ENCODE measurements at regions not wholly inside any gene's neighbourhood (a gene's known extent, or its start where the extent isn't known, plus 50 kb on each side); places are given as distances from the start of the nearest gene placed in this dataset.

DNA sequence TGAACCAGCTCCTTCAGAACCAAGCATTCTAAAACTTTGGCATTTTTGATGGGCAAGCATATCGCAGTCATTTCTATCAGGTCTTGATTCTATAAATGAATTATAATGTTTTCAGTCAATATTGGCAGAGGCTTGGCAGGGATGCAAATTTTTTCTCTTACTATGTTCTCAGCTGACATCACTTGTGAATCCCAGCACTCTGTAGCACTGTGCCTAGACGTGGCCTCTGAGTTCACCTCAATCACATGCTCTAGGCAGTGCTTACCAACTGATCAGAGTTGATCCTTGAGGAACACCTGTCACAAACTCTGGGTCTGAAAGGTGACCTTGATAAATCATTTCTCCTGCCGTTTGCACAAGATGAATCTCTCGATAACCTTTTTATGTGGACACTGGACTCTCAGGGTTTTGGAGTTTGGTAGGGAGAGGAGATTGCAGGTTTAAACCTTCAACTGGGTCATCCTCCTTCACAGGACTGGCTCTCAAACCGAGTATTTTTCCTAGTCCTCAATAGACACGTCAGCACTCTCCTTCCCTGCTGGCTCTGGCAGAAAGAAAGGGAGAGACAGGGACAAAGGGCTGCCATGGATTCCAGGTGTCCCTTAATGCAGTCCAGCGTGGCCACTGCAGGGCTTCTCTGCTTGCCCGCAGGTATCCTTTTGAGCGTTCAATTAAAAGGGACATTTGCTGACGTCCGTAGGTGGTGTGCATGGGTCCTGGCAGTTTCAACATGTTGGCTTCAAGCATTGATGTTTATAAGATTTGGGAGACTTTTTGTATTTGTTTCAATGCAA is 222.3 kb upstream of the CMC1 start:
- Histone ChIP-seq H3K36me3 (ENCODE audit: control insufficient read depth in 2 of 2, extremely low read depth in 1 of 2, insufficient read depth in 2 of 2, low read length in 2 of 2) (no peaks in the 10 kb centered on the region), H3K27ac (ENCODE audit: insufficient read depth, low read depth, low read length) (no peak overlapping the region), H3K9me3 (replicated peaks; ENCODE audit: control insufficient read depth, insufficient read depth, low read length) (no peaks in the 10 kb centered on the region), H3K4me2 (ENCODE audit: insufficient read depth, low read length) (no peak overlapping the region), H3K4me1 (ENCODE audit: control insufficient read depth, extremely low read depth, insufficient read depth, low read length) (no peaks in the 10 kb centered on the region), H3K9me1 (replicated peaks; ENCODE audit: control insufficient read depth, extremely low read depth, insufficient read depth, low read length) (no peaks in the 10 kb centered on the region), H4K20me1 (replicated peaks; ENCODE audit: control insufficient read depth, extremely low read depth, insufficient read depth, low read length) (no peaks in the 10 kb centered on the region), H3K4me3 (replicated peaks in 1 of 3; ENCODE audit: insufficient read depth in 1 of 3, low read depth in 1 of 3, low read length in 3 of 3) (no peak overlapping the region), H3K27me3 (ENCODE audit: control insufficient read depth in 2 of 2, insufficient read depth in 2 of 2, low read length in 2 of 2) (no peaks in the 10 kb centered on the region), H3K79me2 (ENCODE audit: control insufficient read depth, insufficient read depth, low read length) (no peaks in the 10 kb centered on the region), H3K9ac (replicated peaks; ENCODE audit: extremely low read depth, insufficient read depth, low read length) (no peak overlapping the region), H2AFZ (ENCODE audit: low read depth, low read length) (no peak overlapping the region)
- no peak for DNase-seq (ENCODE audit: low read depth, low spot score)
- BruUV-seq (replicated peaks): no TSS peak
- ChIA-PET CTCF (no interaction called here), POLR2A (no interaction called here)
- intact Hi-C loops (cut with micrococcal nuclease): no loop called here
- dilution Hi-C loops (cut with MboI; ENCODE audit: extremely low pct_ligation_motif_present, low sequenced_read_pairs): no loop called here
- no peak for FAIRE-seq
- TF ChIP-seq, protein P1, sequence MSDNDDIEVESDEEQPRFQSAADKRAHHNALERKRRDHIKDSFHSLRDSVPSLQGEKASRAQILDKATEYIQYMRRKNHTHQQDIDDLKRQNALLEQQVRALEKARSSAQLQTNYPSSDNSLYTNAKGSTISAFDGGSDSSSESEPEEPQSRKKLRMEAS (IDR thresholded peaks at IDR 0.05; ENCODE audit: insufficient read depth, insufficient read length): no peak
- TF ChIP-seq POLR2AphosphoS5 (IDR thresholded peaks at IDR 0.05; ENCODE audit: insufficient read depth, low read depth, low read length) (no peak), EZH2 (IDR thresholded peaks at IDR 0.05; ENCODE audit: borderline replicate concordance, low read depth, low read length, severe bottlenecking) (no peak), JUN (IDR thresholded peaks at IDR 0.05; ENCODE audit: borderline replicate concordance, insufficient read depth, insufficient read length, low read depth) (no peak), POLR2A (IDR thresholded peaks at IDR 0.05; ENCODE audit: low read depth, low read length) (no peak), GATA2 (IDR thresholded peaks at IDR 0.05; ENCODE audit: insufficient read depth, insufficient read length, low read depth, low read length) (no peak), MYC (IDR thresholded peaks at IDR 0.05; ENCODE audit: low read depth, low read length) (no peak), FOS (IDR thresholded peaks at IDR 0.05; ENCODE audit: borderline replicate concordance, insufficient read depth, low read length) (no peak)
- TF ChIP-seq, protein P2, sequence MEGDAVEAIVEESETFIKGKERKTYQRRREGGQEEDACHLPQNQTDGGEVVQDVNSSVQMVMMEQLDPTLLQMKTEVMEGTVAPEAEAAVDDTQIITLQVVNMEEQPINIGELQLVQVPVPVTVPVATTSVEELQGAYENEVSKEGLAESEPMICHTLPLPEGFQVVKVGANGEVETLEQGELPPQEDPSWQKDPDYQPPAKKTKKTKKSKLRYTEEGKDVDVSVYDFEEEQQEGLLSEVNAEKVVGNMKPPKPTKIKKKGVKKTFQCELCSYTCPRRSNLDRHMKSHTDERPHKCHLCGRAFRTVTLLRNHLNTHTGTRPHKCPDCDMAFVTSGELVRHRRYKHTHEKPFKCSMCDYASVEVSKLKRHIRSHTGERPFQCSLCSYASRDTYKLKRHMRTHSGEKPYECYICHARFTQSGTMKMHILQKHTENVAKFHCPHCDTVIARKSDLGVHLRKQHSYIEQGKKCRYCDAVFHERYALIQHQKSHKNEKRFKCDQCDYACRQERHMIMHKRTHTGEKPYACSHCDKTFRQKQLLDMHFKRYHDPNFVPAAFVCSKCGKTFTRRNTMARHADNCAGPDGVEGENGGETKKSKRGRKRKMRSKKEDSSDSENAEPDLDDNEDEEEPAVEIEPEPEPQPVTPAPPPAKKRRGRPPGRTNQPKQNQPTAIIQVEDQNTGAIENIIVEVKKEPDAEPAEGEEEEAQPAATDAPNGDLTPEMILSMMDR (IDR thresholded peaks at IDR 0.05; ENCODE audit: extremely low read depth in 1 of 2, insufficient read depth in 1 of 2, low read depth in 1 of 2, low read length in 2 of 2): no peak
